ENCODE measurements at regions not wholly inside any gene's neighbourhood (a gene's known extent, or its start where the extent isn't known, plus 50 kb on each side); places are given as distances from the start of the nearest gene placed in this dataset.
"Not testable (repeated sequence)": the region's sequence is repeated elsewhere in the genome, so short reads cannot be mapped to it uniquely, and the experiment has no call there.

DNA sequence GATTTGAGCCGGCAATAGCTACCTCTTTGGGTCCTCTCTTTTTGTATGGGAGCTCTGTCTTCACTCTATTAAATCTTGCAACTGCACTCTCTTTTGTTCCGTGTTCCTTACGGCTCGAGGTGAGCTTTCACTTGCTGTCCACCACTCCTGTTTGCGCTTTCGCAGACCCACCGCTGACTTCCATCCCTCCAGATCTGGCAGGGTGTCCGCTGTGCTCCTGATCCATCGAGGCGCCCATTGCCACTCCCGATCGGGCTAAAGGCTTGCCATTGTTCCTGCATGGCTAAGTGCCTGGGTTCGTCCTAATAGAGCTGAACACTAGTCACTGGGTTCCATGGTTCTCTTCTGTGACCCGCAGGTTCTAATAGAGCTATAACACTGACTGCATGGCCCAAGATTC is 304.9 kb upstream of the MDFIC2 start:
- H3K27me3 Mint-ChIP-seq = not testable (repeated sequence)

GRCh38 chr3:70615286-70615685 is 302.8 kb upstream of the MDFIC2 start:
- no peak for ATAC-seq

More for the DNA sequence above, 304.9 kb upstream of the MDFIC2 start:
- H3K27ac Mint-ChIP-seq, ATAC-seq, H3K9me3 Mint-ChIP-seq, H3K4me1 Mint-ChIP-seq, H3K4me3 Mint-ChIP-seq, H3K36me3 Mint-ChIP-seq: not testable (repeated sequence)

DNA sequence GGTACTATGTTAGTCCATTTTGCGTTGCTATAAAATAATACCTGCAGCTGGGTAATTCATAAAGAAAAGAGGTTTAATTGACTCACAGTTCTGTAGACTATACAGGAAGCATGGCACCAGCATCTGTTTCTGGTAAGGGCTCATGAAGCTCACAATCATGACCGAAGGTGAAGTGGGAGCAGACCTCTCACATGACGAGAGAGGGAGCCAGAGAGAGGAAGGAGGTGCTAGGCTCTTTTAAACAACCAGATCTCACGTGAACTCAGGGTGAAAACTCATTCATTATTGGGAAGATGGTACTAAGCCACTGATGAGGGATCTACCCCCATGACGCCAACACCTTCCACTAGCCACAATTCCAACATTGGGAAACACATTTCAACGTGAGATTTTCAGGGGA is 301.7 kb upstream of the MDFIC2 start:
- no peak for ATAC-seq
- H3K27ac Mint-ChIP-seq = no peak overlapping the region
- no peaks in the 10 kb centered on the region for H3K27me3 Mint-ChIP-seq
- no peak overlapping the region for H3K4me3 Mint-ChIP-seq
- no peaks in the 10 kb centered on the region for H3K9me3 Mint-ChIP-seq
- no peaks in the 10 kb centered on the region for H3K4me1 Mint-ChIP-seq
- no peaks in the 10 kb centered on the region for H3K36me3 Mint-ChIP-seq

More at GRCh38 chr3:70615286-70615685, 302.8 kb upstream of the MDFIC2 start:
- H3K9me3 Mint-ChIP-seq = no peaks in the 10 kb centered on the region
- no peaks in the 10 kb centered on the region for H3K4me1 Mint-ChIP-seq
- H3K27me3 Mint-ChIP-seq = no peaks in the 10 kb centered on the region
- H3K4me3 Mint-ChIP-seq = no peak overlapping the region
- H3K27ac Mint-ChIP-seq = no peak overlapping the region
- H3K36me3 Mint-ChIP-seq = no peaks in the 10 kb centered on the region

DNA sequence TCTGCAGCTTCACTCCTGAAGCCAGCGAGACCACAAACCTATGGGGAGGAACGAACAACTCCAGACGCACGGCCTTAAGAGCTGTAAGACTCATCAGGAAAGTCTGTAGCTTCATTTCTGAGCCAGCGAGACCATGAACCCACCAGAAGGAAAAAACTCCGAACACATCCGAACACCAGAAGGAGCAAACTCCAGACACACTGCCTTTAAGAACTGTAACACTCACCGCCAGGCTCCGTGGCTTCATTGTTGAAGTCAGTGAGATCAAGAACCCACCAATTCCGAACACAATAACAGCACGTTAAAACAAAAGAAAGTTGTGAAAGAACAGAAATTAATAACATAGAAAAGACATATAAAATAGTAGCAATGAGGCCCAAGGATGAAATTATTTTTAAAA is 300.5 kb upstream of the MDFIC2 start:
- Mint-ChIP-seq H3K27ac (no peak overlapping the region), H3K4me3 (no peak overlapping the region), H3K4me1 (no peaks in the 10 kb centered on the region), H3K9me3 (no peaks in the 10 kb centered on the region), H3K36me3 (no peaks in the 10 kb centered on the region), H3K27me3 (no peaks in the 10 kb centered on the region)
- ATAC-seq = no peak

GRCh38 chr3:70611667-70612277 is 299.3 kb upstream of the MDFIC2 start:
- not testable (repeated sequence) for H3K36me3 Mint-ChIP-seq, H3K4me1 Mint-ChIP-seq, H3K9me3 Mint-ChIP-seq, H3K27ac Mint-ChIP-seq, ATAC-seq, H3K4me3 Mint-ChIP-seq, H3K27me3 Mint-ChIP-seq

- Mint-ChIP-seq H3K9me3 (no peaks in the 10 kb centered on the region), H3K4me1 (no peaks in the 10 kb centered on the region), H3K27ac (no peak overlapping the region), H3K4me3 (no peak overlapping the region), H3K36me3 (no peaks in the 10 kb centered on the region), H3K27me3 (no peaks in the 10 kb centered on the region)
- no peak for ATAC-seq
These were observed 296.0 kb upstream of the MDFIC2 start for GRCh38 chr3:70608434-70608833.

DNA sequence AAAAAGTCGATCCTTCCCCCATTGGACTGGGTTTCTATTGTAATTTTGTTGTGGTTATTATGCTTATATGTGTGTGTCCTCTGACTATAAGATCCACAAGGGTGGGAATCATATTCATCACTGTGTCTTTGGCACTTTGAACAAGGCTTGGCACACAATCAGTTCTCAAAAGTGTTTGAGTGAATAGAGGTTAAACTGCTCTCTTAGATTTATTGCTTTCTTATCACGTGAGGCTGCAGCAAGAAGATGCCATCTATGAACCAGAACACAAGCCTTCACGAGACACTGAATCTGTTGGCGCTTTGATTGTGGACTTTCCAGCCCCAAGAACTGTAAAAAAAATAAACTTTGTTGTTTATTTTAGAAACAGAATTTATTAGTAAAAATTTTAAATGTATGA is 295.0 kb upstream of the MDFIC2 start:
- Mint-ChIP-seq H3K4me3 (no peak overlapping the region), H3K36me3 (no peaks in the 10 kb centered on the region), H3K9me3 (no peaks in the 10 kb centered on the region), H3K27me3 (peaks cover 1% of the 10 kb centered on the region), H3K4me1 (no peaks in the 10 kb centered on the region), H3K27ac (no peak overlapping the region)
- ATAC-seq = no peak

DNA sequence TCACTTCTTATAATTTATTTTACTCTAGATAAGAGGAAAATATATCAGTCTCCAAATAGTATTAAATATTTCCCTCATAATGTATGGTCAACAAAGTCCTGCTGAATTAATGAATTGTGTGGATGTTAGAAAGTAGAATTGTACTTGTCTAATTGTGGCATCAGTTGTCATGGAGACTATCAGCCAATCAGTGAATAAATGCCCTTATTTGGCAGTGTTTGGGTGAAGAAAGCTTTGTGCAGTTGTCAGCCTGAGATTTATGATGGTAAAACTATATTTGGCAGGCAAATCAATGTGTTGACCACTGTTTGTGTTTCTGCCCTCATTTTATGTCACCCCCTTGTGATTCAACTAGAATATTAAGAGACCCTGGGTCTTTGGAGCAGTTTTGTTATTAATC is 293.6 kb upstream of the MDFIC2 start:
- no peaks in the 10 kb centered on the region for H3K4me1 Mint-ChIP-seq
- H3K27ac Mint-ChIP-seq = no peak overlapping the region
- no peaks in the 10 kb centered on the region for H3K9me3 Mint-ChIP-seq
- H3K4me3 Mint-ChIP-seq = no peak overlapping the region
- peaks cover 10% of the 10 kb centered on the region for H3K27me3 Mint-ChIP-seq
- no peaks in the 10 kb centered on the region for H3K36me3 Mint-ChIP-seq
- no peak for ATAC-seq

DNA sequence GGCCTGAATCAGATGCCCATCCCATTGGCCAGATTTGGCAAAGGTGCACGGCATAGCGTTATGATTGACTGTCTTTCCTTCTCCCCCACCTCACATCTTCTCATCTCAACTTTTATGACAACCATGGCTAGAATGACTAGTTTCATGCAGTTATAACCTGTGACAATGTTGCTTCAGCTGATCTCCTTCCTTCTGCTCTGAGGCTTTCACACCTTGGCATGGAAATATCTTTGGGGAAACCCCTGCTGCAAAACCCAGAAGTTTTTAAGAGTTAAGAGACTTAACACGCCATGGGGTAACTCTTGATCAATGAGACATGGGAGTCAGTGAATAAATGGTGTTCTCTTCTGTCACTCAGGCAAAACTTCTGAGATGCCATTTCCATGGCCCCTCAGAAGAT is 290.7 kb upstream of the MDFIC2 start:
- Mint-ChIP-seq H3K4me1 (no peaks in the 10 kb centered on the region), H3K27me3 (peaks cover 10% of the 10 kb centered on the region), H3K27ac (no peak overlapping the region), H3K9me3 (no peaks in the 10 kb centered on the region), H3K4me3 (no peak overlapping the region), H3K36me3 (no peaks in the 10 kb centered on the region)
- peak; percentile 45 for ATAC-seq

GRCh38 chr3:70597312-70597711 is 284.9 kb upstream of the MDFIC2 start:
- no peaks in the 10 kb centered on the region for H3K36me3 Mint-ChIP-seq
- ATAC-seq = no peak
- H3K4me3 Mint-ChIP-seq = no peak overlapping the region
- peaks cover 22% of the 10 kb centered on the region for H3K27me3 Mint-ChIP-seq
- H3K9me3 Mint-ChIP-seq = no peaks in the 10 kb centered on the region
- no peaks in the 10 kb centered on the region for H3K4me1 Mint-ChIP-seq
- H3K27ac Mint-ChIP-seq = no peak overlapping the region

- Mint-ChIP-seq H3K27me3 (peaks cover 9% of the 10 kb centered on the region), H3K4me3 (no peak overlapping the region), H3K9me3 (no peaks in the 10 kb centered on the region), H3K27ac (no peak overlapping the region), H3K4me1 (no peaks in the 10 kb centered on the region), H3K36me3 (no peaks in the 10 kb centered on the region)
- ATAC-seq = no peak
These were observed 271.2 kb upstream of the MDFIC2 start for GRCh38 chr3:70583682-70584081.

GRCh38 chr3:70582803-70583202 is 270.4 kb upstream of the MDFIC2 start:
- Mint-ChIP-seq H3K27ac (no peak overlapping the region), H3K9me3 (no peaks in the 10 kb centered on the region), H3K36me3 (no peaks in the 10 kb centered on the region), H3K4me3 (no peak overlapping the region), H3K27me3 (peaks cover 17% of the 10 kb centered on the region), H3K4me1 (no peaks in the 10 kb centered on the region)
- no peak for ATAC-seq

GRCh38 chr3:70580021-70580420 is 267.6 kb upstream of the MDFIC2 start:
- Mint-ChIP-seq H3K27me3 (peaks cover 26% of the 10 kb centered on the region), H3K27ac (no peak overlapping the region), H3K4me1 (no peaks in the 10 kb centered on the region), H3K36me3 (no peaks in the 10 kb centered on the region), H3K4me3 (no peak overlapping the region), H3K9me3 (no peaks in the 10 kb centered on the region)
- ATAC-seq = no peak

GRCh38 chr3:70571696-70572095 is 259.3 kb upstream of the MDFIC2 start:
- no peaks in the 10 kb centered on the region for H3K9me3 Mint-ChIP-seq
- H3K4me1 Mint-ChIP-seq = peaks cover 5% of the 10 kb centered on the region
- H3K27ac Mint-ChIP-seq = no peak overlapping the region
- no peak overlapping the region for H3K4me3 Mint-ChIP-seq
- ATAC-seq = no peak
- H3K27me3 Mint-ChIP-seq = peaks cover 11% of the 10 kb centered on the region
- H3K36me3 Mint-ChIP-seq = no peaks in the 10 kb centered on the region

- H3K27me3 Mint-ChIP-seq = peaks cover 11% of the 10 kb centered on the region
- no peaks in the 10 kb centered on the region for H3K36me3 Mint-ChIP-seq
- peaks cover 5% of the 10 kb centered on the region for H3K4me1 Mint-ChIP-seq
- ATAC-seq = no peak
- no peak overlapping the region for H3K4me3 Mint-ChIP-seq
- H3K9me3 Mint-ChIP-seq = no peaks in the 10 kb centered on the region
- no peak overlapping the region for H3K27ac Mint-ChIP-seq
These were observed 258.1 kb upstream of the MDFIC2 start for GRCh38 chr3:70570584-70570983.

GRCh38 chr3:70568626-70569025 is 256.2 kb upstream of the MDFIC2 start:
- ATAC-seq = no peak

GRCh38 chr3:70565861-70566260 is 253.4 kb upstream of the MDFIC2 start:
- peaks cover 5% of the 10 kb centered on the region for H3K4me1 Mint-ChIP-seq
- H3K36me3 Mint-ChIP-seq = no peaks in the 10 kb centered on the region
- ATAC-seq = no peak
- peaks cover 35% of the 10 kb centered on the region for H3K27me3 Mint-ChIP-seq
- no peak overlapping the region for H3K27ac Mint-ChIP-seq
- no peak overlapping the region for H3K4me3 Mint-ChIP-seq
- H3K9me3 Mint-ChIP-seq = peaks cover 6% of the 10 kb centered on the region

More at GRCh38 chr3:70568626-70569025, 256.2 kb upstream of the MDFIC2 start:
- Mint-ChIP-seq H3K4me1 (peaks cover 5% of the 10 kb centered on the region), H3K27me3 (peaks cover 16% of the 10 kb centered on the region), H3K4me3 (no peak overlapping the region), H3K36me3 (no peaks in the 10 kb centered on the region), H3K9me3 (peaks cover 6% of the 10 kb centered on the region), H3K27ac (no peak overlapping the region)
